Tibial artery (tissue), 4 donors: ENCODE measurements at regions not wholly inside any gene's neighbourhood (a gene's known extent, or its start where the extent isn't known, plus 50 kb on each side); places are given as distances from the start of the nearest gene placed in this dataset.
"Not testable (repeated sequence)": the region's sequence is repeated elsewhere in the genome, so short reads cannot be mapped to it uniquely, and the experiment has no call there.

Experiments used
- DNase-seq, 2 donors: peaks; one replicate each; pipeline ENCODE4 v3.0.0-alpha.2; 2019
- H3K27ac ChIP-seq, 2 donors: fragments of 200-600 bp; sonication (generic) in 1 of 2; 1 replicate in 1 of 2; 2 replicates in 1 of 2; pipeline ENCODE4 v1.5.1; 2018 to 2019; ENCODE audit warnings: mild to moderate bottlenecking in 1 of 2
- H3K27me3 ChIP-seq, 2 donors: fragments of 200-600 bp; sonication (generic) in 1 of 2; one replicate each; pipeline versions ENCODE4 v1.5.1 to v1.6.0; 2016 to 2019
- H3K36me3 ChIP-seq, 3 donors: fragments of 200-600 bp; sonication (generic) in 2 of 3; one replicate each; pipeline ENCODE4 v1.5.1; 2016 to 2019; ENCODE audit warnings: mild to moderate bottlenecking in 2 of 3
- H3K4me1 ChIP-seq, 4 donors: fragments of 200-600 bp; sonication (generic) in 2 of 4; 1 replicate in 3 of 4; 2 replicates in 1 of 4; pipeline ENCODE4 v1.5.1; 2016 to 2019
- H3K4me3 ChIP-seq, 2 donors: fragments of 200-600 bp; sonication (generic) in 1 of 2; 1 replicate in 1 of 2; 2 replicates in 1 of 2; pipeline ENCODE4 v1.5.1; 2018 to 2019; ENCODE audit warnings: mild to moderate bottlenecking in 2 of 2
- H3K9me3 ChIP-seq, 3 donors: fragments of 200-600 bp; sonication (generic) in 1 of 3; one replicate each; pipeline ENCODE4 v1.5.1; 2016 to 2019
- CTCF ChIP-seq, 2 experiments: fragments of 200-600 bp in 1 of 2; fragments of 450-650 bp in 1 of 2; IDR thresholded peaks; one replicate each; pipeline ENCODE4 v1.5.1; 2017 to 2019; ENCODE audit warnings: antibody characterized with exemption in 2 of 2, mild to moderate bottlenecking in 1 of 2, moderate library complexity in 1 of 2
- intact Hi-C: fragments of 100-400 bp; cut with DNase I; formaldehyde crosslinking; loops from one replicate; pipeline ENCODE4 v1.15.0; 2023; ENCODE audit warnings: low total_unique reads

GRCh38 chr16:58866935-58867334, 132.8 kb upstream of the GOT2 start:
- H3K27ac ChIP-seq, result no peak overlapping the region
- H3K4me1 ChIP-seq, result no peaks in the 10 kb centered on the region
- H3K4me3 ChIP-seq, result no peak overlapping the region
- TF ChIP-seq CTCF (IDR thresholded peaks at IDR 0.05), result no peak
- DNase-seq, result no peak
- no peaks in the 10 kb centered on the region for H3K9me3 ChIP-seq
- H3K36me3 ChIP-seq, result no peaks in the 10 kb centered on the region
- H3K27me3 ChIP-seq, result no peaks in the 10 kb centered on the region
- intact Hi-C loops, result no loop called here

DNA sequence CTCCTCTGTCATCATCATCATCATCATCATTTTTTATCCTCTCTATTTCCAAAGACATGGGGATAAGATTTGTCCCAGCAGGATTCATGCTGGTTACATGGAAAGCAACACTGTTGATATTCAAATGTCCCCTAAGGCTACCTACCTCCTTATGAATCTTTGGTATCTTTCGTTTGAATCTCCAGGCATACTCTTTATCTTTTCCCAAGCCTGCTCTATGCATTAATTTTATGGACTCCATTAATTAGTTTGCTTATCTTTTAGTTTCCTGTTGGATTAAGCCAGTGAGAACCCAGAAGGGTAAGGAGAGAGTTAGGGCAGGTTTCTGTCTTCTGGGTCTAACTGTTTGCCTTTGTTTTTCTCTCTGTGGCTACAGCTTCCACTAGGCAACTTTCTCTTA, 129.6 kb upstream of the GOT2 start:
- intact Hi-C loops, result no loop called here
- Histone ChIP-seq H3K27ac (no peak overlapping the region), H3K4me3 (no peak overlapping the region), H3K36me3 (no peaks in the 10 kb centered on the region), H3K9me3 (no peaks in the 10 kb centered on the region), H3K4me1 (no peaks in the 10 kb centered on the region), H3K27me3 (no peaks in the 10 kb centered on the region)
- no peak for DNase-seq
- no peak for TF ChIP-seq CTCF (IDR thresholded peaks at IDR 0.05)

DNA sequence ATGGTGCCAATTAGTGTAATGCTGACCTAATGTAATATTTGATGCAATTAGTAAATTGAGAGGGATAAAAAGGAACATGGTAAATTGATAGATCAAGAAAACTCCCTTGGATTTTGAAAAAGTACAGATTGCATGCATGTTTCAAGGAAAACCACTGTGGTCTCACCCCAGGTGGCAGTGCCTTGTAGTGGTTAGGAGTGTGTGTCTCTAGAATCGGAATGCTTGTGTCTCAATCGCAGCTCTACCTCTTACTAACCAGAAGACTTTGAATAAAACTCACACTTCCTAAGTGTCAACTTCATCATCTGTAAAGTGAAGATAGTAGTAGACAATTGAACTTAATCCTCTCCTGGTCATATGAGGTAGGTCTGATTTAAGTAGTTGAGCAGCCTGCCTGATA, 128.9 kb upstream of the GOT2 start:
- no peak for DNase-seq
- Histone ChIP-seq H3K4me1 (no peaks in the 10 kb centered on the region), H3K9me3 (no peaks in the 10 kb centered on the region), H3K4me3 (no peak overlapping the region), H3K27ac (no peak overlapping the region), H3K27me3 (no peaks in the 10 kb centered on the region), H3K36me3 (no peaks in the 10 kb centered on the region)
- no peak for TF ChIP-seq CTCF (IDR thresholded peaks at IDR 0.05)
- intact Hi-C loops, result no loop called here

DNA sequence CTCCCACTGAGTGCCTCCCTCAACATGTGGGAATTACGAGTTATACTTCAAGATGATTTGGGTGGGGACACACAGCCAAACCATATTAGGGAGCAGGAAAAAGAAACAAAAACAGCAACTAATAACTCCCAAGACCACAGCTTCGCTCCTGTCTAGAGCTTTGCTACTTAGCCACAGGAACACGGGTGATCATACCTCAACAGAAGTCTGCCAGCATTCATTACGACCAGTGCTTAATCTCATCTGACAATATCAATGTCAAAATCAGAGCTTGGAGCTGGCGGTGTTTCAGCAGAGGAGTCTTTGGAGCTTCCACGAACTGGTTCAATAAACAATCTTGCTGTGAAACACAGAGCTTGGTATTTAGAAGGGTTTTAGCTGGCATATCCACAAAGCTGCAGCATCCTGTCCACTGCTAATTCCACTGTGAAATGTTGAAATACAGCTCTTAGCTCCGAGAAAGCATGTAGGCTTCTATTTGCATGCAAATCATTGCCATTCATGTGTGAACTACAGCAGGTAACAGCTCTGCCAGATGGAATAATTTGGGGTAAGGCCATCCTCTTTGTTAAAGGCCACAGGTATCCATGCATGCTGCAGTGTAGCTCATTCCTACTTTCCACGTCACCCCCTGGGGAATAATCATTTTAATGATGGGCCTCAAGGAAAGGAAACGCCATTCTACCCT, 128.4 kb upstream of the GOT2 start:
- no peaks in the 10 kb centered on the region for H3K36me3 ChIP-seq

GRCh38 chr16:58859958-58860669, 126.0 kb upstream of the GOT2 start:
- intact Hi-C loops, result no loop called here

More for the DNA sequence above, 128.4 kb upstream of the GOT2 start:
- no peak for TF ChIP-seq CTCF (IDR thresholded peaks at IDR 0.05)
- Histone ChIP-seq H3K4me3 (no peak overlapping the region), H3K9me3 (no peaks in the 10 kb centered on the region), H3K4me1 (no peaks in the 10 kb centered on the region), H3K27ac (no peak overlapping the region), H3K27me3 (no peaks in the 10 kb centered on the region)
- intact Hi-C loops, result no loop called here
- no peak for DNase-seq

GRCh38 chr16:58858577-58858976, 124.5 kb upstream of the GOT2 start:
- intact Hi-C loops, result not testable (repeated sequence)

More at GRCh38 chr16:58859958-58860669, 126.0 kb upstream of the GOT2 start:
- H3K4me1 ChIP-seq, result no peaks in the 10 kb centered on the region
- no peaks in the 10 kb centered on the region for H3K9me3 ChIP-seq
- no peak for DNase-seq
- no peaks in the 10 kb centered on the region for H3K27me3 ChIP-seq
- no peak overlapping the region for H3K4me3 ChIP-seq
- no peak for TF ChIP-seq CTCF (IDR thresholded peaks at IDR 0.05)
- no peaks in the 10 kb centered on the region for H3K36me3 ChIP-seq
- no peak overlapping the region for H3K27ac ChIP-seq

More at GRCh38 chr16:58858577-58858976, 124.5 kb upstream of the GOT2 start:
- H3K27ac ChIP-seq, H3K27me3 ChIP-seq, H3K4me1 ChIP-seq, H3K4me3 ChIP-seq, H3K36me3 ChIP-seq, H3K9me3 ChIP-seq, DNase-seq: not testable (repeated sequence)
